Thoracic aorta (tissue), 2 donors: ENCODE measurements at regions not wholly inside any gene's neighbourhood (a gene's known extent, or its start where the extent isn't known, plus 50 kb on each side); places are given as distances from the start of the nearest gene placed in this dataset.

ENCODE experiments used
- ATAC-seq: fragments of 150-250 bp; one replicate; pipeline ENCODE4 v1.8.0; 2017; ENCODE audit warnings: low read depth; ENCODE audit not compliant: insufficient number of reproducible peaks, low FRiP score
- DNase-seq: peaks from one replicate; pipeline ENCODE4 v3.0.0-alpha.2; 2020; ENCODE audit warnings: low spot score
- H3K27ac ChIP-seq, 2 donors: fragments of 200-600 bp; sonication (generic); 1 replicate in 1 of 2; 2 replicates in 1 of 2; pipeline ENCODE4 v1.5.1; 2016; ENCODE audit warnings: mild to moderate bottlenecking in 2 of 2, moderate library complexity in 2 of 2
- H3K27me3 ChIP-seq: fragments of 200-600 bp; sonication (generic); replicated peaks from 2 replicates; pipeline ENCODE4 v1.6.0; 2016; ENCODE audit warnings: mild to moderate bottlenecking; ENCODE audit not compliant: insufficient read depth
- H3K36me3 ChIP-seq: fragments of 200-600 bp; sonication (generic); one replicate; pipeline ENCODE4 v1.5.1; 2016
- H3K4me1 ChIP-seq, 2 donors: fragments of 200-600 bp; sonication (generic); 1 replicate in 1 of 2; 2 replicates in 1 of 2; pipeline versions ENCODE4 v1.5.1 to v1.6.0; 2016; ENCODE audit warnings: low read depth in 2 of 2, mild to moderate bottlenecking in 1 of 2; ENCODE audit not compliant: control insufficient read depth in 1 of 2
- H3K4me3 ChIP-seq: fragments of 200-600 bp; sonication (generic); 2 replicates; pipeline ENCODE4 v1.5.1; 2016; ENCODE audit warnings: mild to moderate bottlenecking
- H3K9me3 ChIP-seq: fragments of 200-600 bp; sonication (generic); 2 replicates; pipeline ENCODE4 v1.5.1; 2016
- TF ChIP-seq, protein P1 (sequence below): fragments of 200-600 bp; sonication (generic); IDR thresholded peaks from one replicate; pipeline ENCODE4 v1.5.1; 2019; ENCODE audit warnings: antibody characterized with exemption

DNA sequence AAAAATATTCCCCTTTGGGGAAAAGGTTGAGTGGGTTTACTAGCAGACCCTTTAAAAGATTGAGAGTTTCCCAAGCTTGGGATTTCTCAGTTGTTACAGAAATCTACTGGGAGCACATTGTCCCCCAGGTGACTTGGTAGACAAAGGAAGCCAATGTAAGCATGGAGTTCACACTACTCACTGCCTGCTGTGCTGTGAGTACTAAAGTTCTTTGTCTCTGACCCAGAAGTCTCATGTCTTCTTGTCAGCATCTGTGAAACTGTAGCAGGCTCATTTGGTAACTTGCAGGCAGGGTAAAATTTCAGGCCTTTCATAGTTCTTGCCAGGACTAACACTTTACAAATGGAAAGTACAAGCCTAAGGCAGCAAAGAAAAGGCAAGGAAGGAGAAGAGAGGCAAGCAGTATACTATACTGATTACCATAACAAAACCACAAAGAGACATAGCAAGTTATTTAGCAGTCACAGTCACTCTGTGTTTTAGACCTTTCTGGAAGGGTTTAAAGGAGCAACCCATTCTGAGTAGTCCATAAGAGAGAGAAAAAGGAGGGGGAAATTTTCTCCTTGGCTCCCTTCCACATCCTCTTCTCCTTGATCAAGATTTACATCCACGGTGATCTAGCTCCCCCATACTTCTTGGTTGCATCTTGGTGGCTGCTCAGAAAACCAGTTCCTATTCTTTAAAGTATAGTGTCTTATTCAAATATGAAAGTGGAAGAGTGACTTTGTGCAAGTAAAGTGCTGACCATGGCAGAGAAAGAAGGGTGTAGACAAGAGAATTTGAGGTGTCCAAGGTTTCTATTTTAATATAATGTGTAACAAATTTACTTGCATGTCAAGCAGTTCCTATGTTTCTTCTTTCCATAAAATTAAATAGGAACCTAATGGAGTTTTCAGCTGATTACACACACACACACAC, 160.0 kb upstream of the PDE5A start:
- H3K9me3 ChIP-seq, result no peaks in the 10 kb centered on the region
- no peak overlapping the region for H3K4me3 ChIP-seq
- no peak for DNase-seq
- TF ChIP-seq, protein P1, sequence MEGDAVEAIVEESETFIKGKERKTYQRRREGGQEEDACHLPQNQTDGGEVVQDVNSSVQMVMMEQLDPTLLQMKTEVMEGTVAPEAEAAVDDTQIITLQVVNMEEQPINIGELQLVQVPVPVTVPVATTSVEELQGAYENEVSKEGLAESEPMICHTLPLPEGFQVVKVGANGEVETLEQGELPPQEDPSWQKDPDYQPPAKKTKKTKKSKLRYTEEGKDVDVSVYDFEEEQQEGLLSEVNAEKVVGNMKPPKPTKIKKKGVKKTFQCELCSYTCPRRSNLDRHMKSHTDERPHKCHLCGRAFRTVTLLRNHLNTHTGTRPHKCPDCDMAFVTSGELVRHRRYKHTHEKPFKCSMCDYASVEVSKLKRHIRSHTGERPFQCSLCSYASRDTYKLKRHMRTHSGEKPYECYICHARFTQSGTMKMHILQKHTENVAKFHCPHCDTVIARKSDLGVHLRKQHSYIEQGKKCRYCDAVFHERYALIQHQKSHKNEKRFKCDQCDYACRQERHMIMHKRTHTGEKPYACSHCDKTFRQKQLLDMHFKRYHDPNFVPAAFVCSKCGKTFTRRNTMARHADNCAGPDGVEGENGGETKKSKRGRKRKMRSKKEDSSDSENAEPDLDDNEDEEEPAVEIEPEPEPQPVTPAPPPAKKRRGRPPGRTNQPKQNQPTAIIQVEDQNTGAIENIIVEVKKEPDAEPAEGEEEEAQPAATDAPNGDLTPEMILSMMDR, result no peak
- no peaks in the 10 kb centered on the region for H3K27me3 ChIP-seq
- no peak overlapping the region for H3K27ac ChIP-seq
- peaks cover 0 to 5% of the 10 kb centered on the region in 2 donors for H3K4me1 ChIP-seq
- H3K36me3 ChIP-seq, result no peaks in the 10 kb centered on the region
- no peak for ATAC-seq

DNA sequence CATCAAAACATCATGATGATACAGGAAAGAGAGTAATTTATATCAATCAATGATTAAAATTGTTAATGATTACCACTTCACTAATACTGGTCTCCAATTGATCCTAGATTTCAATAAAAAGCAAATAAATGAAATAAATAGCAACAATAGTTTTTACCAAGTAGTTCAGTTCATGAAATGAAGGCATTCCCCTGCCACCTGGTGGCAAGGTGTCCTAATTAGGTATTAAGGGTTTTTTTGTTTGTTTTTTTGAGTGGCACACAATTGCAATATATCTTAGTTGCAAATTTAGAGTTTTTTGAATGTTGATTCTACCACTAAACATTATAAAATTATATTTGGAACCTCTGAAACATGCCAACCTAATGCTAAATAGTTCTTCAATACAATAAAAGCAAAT, 157.4 kb upstream of the PDE5A start:
- TF ChIP-seq, protein P1, result peak; percentile 39
- Histone ChIP-seq H3K4me1 (peaks cover 4 to 8% of the 10 kb centered on the region in 2 donors), H3K27ac (no peak overlapping the region), H3K27me3 (no peaks in the 10 kb centered on the region), H3K9me3 (no peaks in the 10 kb centered on the region), H3K4me3 (no peak overlapping the region), H3K36me3 (no peaks in the 10 kb centered on the region)
- DNase-seq, result no peak
- no peak for ATAC-seq

DNA sequence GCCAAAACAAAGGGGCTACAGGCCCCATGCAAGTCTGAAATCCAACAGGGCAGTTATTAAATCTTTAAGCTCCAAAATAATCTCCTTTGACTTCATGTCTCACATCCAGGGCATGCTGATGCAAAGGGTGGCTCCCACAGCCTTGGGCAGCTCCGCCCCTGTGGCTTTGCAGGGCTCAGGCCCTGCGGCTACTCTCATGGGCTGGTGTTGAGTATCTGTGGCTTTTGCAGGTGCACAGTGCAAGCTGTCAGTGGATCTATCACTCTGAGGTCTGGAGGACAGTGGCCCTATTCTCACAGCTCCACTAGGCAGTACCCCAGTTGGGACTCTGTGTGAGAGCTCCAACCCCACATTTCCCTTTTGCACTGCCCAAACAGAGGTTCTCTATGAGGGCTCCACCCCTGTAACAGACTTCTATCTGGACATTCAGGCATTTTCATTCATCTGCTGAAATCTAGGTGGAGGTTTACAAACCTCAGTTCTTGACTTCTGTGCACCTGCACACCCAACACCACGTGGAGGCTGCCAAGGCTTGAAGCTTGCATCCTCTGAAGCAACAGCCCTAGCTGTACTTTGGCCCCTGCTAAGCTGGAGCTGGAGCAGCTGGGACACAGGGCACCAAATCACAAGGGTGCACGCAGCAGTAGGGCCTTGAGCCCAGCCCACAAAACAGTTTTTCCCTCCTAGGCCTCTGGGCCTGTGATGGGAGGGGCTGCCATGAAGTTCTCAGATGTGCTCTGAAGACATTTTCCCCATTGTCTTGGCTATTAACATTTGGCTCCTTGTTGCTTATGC, 154.8 kb upstream of the PDE5A start:
- TF ChIP-seq, protein P1, result no peak

DNA sequence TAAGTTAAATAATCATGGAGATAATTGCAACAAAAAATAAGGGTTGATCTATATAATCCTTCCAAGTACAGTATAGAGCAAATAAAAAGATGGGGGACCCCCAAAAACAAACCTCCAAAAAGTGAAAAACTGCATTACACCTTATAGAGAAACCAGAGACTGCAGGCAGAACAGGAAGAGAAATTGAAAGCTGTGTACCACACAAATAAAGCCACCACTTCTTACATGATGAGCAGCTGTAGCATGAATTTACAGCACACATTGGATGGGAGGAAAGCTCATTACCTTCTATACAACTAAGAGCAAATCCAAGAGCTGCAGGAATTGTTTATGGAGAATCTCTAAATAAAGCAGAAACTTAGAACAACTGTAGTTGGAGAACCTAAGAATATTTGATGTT, 152.4 kb upstream of the PDE5A start:
- Histone ChIP-seq H3K4me1 (peaks cover 4 to 8% of the 10 kb centered on the region in 2 donors), H3K4me3 (no peak overlapping the region), H3K36me3 (no peaks in the 10 kb centered on the region), H3K9me3 (no peaks in the 10 kb centered on the region), H3K27ac (no peak overlapping the region), H3K27me3 (no peaks in the 10 kb centered on the region)
- no peak for DNase-seq
- ATAC-seq, result no peak
- TF ChIP-seq, protein P1, result no peak

More for the DNA sequence above, 154.8 kb upstream of the PDE5A start:
- H3K4me3 ChIP-seq, result no peak overlapping the region
- peaks cover 4 to 8% of the 10 kb centered on the region in 2 donors for H3K4me1 ChIP-seq
- H3K27ac ChIP-seq, result no peak overlapping the region
- no peaks in the 10 kb centered on the region for H3K36me3 ChIP-seq
- DNase-seq (no peak), ATAC-seq (no peak)
- H3K27me3 ChIP-seq, result no peaks in the 10 kb centered on the region
- no peaks in the 10 kb centered on the region for H3K9me3 ChIP-seq

DNA sequence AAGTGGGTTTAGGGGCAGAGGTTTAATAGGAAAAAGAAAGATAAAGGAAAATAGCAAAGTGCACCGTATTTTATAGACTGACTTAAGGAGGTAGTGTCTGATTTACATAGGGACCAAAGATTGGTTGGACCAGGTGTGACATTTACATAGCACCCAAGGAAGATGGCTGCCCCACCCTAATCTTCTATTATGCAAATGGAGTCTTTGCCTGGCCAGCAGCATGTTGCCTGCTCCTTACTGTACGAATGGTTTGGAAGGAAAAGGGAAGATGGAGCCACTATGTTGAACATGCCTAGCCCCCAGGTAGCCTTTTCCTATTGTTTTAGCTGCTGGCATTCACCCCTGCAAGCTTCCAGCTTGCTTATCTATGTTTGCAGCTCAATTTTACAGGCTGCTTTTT, 146.2 kb upstream of the PDE5A start:
- peaks cover 3 to 5% of the 10 kb centered on the region in 2 donors for H3K4me1 ChIP-seq
- no peaks in the 10 kb centered on the region for H3K27me3 ChIP-seq
- ATAC-seq (no peak), DNase-seq (no peak)
- H3K36me3 ChIP-seq, result no peaks in the 10 kb centered on the region
- no peaks in the 10 kb centered on the region for H3K9me3 ChIP-seq
- TF ChIP-seq, protein P1, result no peak
- H3K4me3 ChIP-seq, result no peak overlapping the region
- H3K27ac ChIP-seq, result no peak overlapping the region
